Activated CD4-positive, alpha-beta memory T cell treated with anti-CD3 and anti-CD28 coated beads for 36 hours (primary cell): ENCODE measurements at regions not wholly inside any gene's neighbourhood (a gene's known extent, or its start where the extent isn't known, plus 50 kb on each side); places are given as distances from the start of the nearest gene placed in this dataset.

Source experiments
- CTCF ChIA-PET: fragments of 350-600 bp; sonication (Branson Sonifier 250); formaldehyde crosslinking; loops from one replicate; lab custom pipeline; 2021; ENCODE audit warnings: antibody characterized with exemption, inconsistent platforms; lab: Charles Lee
- POLR2A ChIA-PET: fragments of 350-600 bp; sonication (Branson Sonifier 250); formaldehyde crosslinking; loops from one replicate; lab custom pipeline; 2021; ENCODE audit warnings: antibody characterized with exemption; lab: Charles Lee
- DNase-seq: peaks from one replicate; pipeline ENCODE4 v3.0.0-alpha.2; 2020
- H3K27ac Mint-ChIP-seq: one replicate; pipeline ENCODE4 v1.8.0; 2021; ENCODE audit warnings: mixed read lengths
- H3K27me3 Mint-ChIP-seq: one replicate; pipeline ENCODE4 v1.8.0; 2021; ENCODE audit warnings: mixed read lengths
- H3K36me3 Mint-ChIP-seq: one replicate; pipeline ENCODE4 v1.8.0; 2021; ENCODE audit warnings: mixed read lengths
- H3K4me1 Mint-ChIP-seq: one replicate; pipeline ENCODE4 v1.8.0; 2021; ENCODE audit warnings: low read depth, mixed read lengths
- H3K4me3 Mint-ChIP-seq: one replicate; pipeline ENCODE4 v1.8.0; 2021; ENCODE audit warnings: mild to moderate bottlenecking, mixed read lengths
- H3K9me3 Mint-ChIP-seq: one replicate; pipeline ENCODE4 v1.8.0; 2021; ENCODE audit warnings: mixed read lengths
- intact Hi-C: fragments of 100-400 bp; cut with micrococcal nuclease; formaldehyde crosslinking; loops from one replicate; pipeline ENCODE4 v1.15.1; 2023

GRCh38 chr2:111219285-111219684 is 98.6 kb downstream of the BCL2L11 start:
- no peak overlapping the region for H3K27ac Mint-ChIP-seq
- H3K4me1 Mint-ChIP-seq, result no peaks in the 10 kb centered on the region
- no peak overlapping the region for H3K4me3 Mint-ChIP-seq
- peaks cover 13% of the 10 kb centered on the region for H3K36me3 Mint-ChIP-seq
- ChIA-PET POLR2A (no interaction called here), CTCF (no interaction called here)
- peaks cover 18% of the 10 kb centered on the region for H3K27me3 Mint-ChIP-seq
- intact Hi-C loops, result no loop called here
- peaks cover 10% of the 10 kb centered on the region for H3K9me3 Mint-ChIP-seq
- DNase-seq, result no peak

- ChIA-PET CTCF (interaction anchor here (0.6 kb wide), 1 partner anchor 9 kb away, joined by 3 read pairs; no protein-coding TSS in a partner anchor), POLR2A (no interaction called here)
- H3K27me3 Mint-ChIP-seq, result peaks cover 18% of the 10 kb centered on the region
- DNase-seq, result no peak
- H3K4me3 Mint-ChIP-seq, result no peak overlapping the region
- no peak overlapping the region for H3K27ac Mint-ChIP-seq
- intact Hi-C loops, result no loop called here
- no peaks in the 10 kb centered on the region for H3K4me1 Mint-ChIP-seq
- H3K9me3 Mint-ChIP-seq, result peaks cover 4% of the 10 kb centered on the region
- peaks cover 7% of the 10 kb centered on the region for H3K36me3 Mint-ChIP-seq
These were observed 99.2 kb downstream of the BCL2L11 start for GRCh38 chr2:111219734-111220505.

- Mint-ChIP-seq H3K4me1 (no peaks in the 10 kb centered on the region), H3K36me3 (peaks cover 4% of the 10 kb centered on the region), H3K27ac (no peak overlapping the region), H3K4me3 (no peak overlapping the region), H3K27me3 (peaks cover 25% of the 10 kb centered on the region), H3K9me3 (no peaks in the 10 kb centered on the region)
- ChIA-PET CTCF (interaction anchor here (0.6 to 1.1 kb wide), 2 partner anchors 10 to 59 kb away, joined by 3 read pairs; no protein-coding TSS in a partner anchor), POLR2A (no interaction called here)
- no peak for DNase-seq
- intact Hi-C loops, result no loop called here
These were observed 100.2 kb downstream of the BCL2L11 start for GRCh38 chr2:111220962-111221361.

GRCh38 chr2:111221701-111222100 is 101.0 kb downstream of the BCL2L11 start:
- DNase-seq, result no peak
- H3K36me3 Mint-ChIP-seq, result peaks cover 4% of the 10 kb centered on the region
- H3K27ac Mint-ChIP-seq, result no peak overlapping the region
- POLR2A ChIA-PET, result no interaction called here
- no peaks in the 10 kb centered on the region for H3K9me3 Mint-ChIP-seq
- CTCF ChIA-PET, result interaction anchor here (1.1 kb wide), 1 partner anchor 59 kb away, joined by 3 read pairs; no protein-coding TSS in a partner anchor
- intact Hi-C loops, result no loop called here
- peaks cover 25% of the 10 kb centered on the region for H3K27me3 Mint-ChIP-seq
- H3K4me1 Mint-ChIP-seq, result no peaks in the 10 kb centered on the region
- no peak overlapping the region for H3K4me3 Mint-ChIP-seq

GRCh38 chr2:111222204-111222866 is 101.6 kb downstream of the BCL2L11 start:
- no peak overlapping the region for H3K4me3 Mint-ChIP-seq
- H3K27ac Mint-ChIP-seq, result no peak overlapping the region
- no peaks in the 10 kb centered on the region for H3K9me3 Mint-ChIP-seq
- intact Hi-C loops, result no loop called here
- peaks cover 2% of the 10 kb centered on the region for H3K36me3 Mint-ChIP-seq
- POLR2A ChIA-PET, result no interaction called here
- no peak for DNase-seq
- no peaks in the 10 kb centered on the region for H3K4me1 Mint-ChIP-seq
- CTCF ChIA-PET, result no interaction called here
- peaks cover 25% of the 10 kb centered on the region for H3K27me3 Mint-ChIP-seq

- intact Hi-C loops, result no loop called here
- H3K4me3 Mint-ChIP-seq, result no peak overlapping the region
These were observed 105.1 kb downstream of the BCL2L11 start for GRCh38 chr2:111225856-111226255.

GRCh38 chr2:111226876-111227700 is 106.4 kb downstream of the BCL2L11 start:
- intact Hi-C loops, result no loop called here
- H3K27me3 Mint-ChIP-seq, result peaks cover 14% of the 10 kb centered on the region
- peaks cover 10% of the 10 kb centered on the region for H3K9me3 Mint-ChIP-seq
- H3K36me3 Mint-ChIP-seq, result peaks cover 5% of the 10 kb centered on the region
- DNase-seq, result no peak
- H3K27ac Mint-ChIP-seq, result no peak overlapping the region
- H3K4me1 Mint-ChIP-seq, result no peaks in the 10 kb centered on the region
- POLR2A ChIA-PET, result no interaction called here
- CTCF ChIA-PET, result no interaction called here
- H3K4me3 Mint-ChIP-seq, result no peak overlapping the region

More at GRCh38 chr2:111225856-111226255, 105.1 kb downstream of the BCL2L11 start:
- DNase-seq, result no peak
- peaks cover 5% of the 10 kb centered on the region for H3K36me3 Mint-ChIP-seq
- CTCF ChIA-PET, result no interaction called here
- H3K27me3 Mint-ChIP-seq, result peaks cover 18% of the 10 kb centered on the region
- H3K27ac Mint-ChIP-seq, result no peak overlapping the region
- H3K4me1 Mint-ChIP-seq, result no peaks in the 10 kb centered on the region
- peaks cover 4% of the 10 kb centered on the region for H3K9me3 Mint-ChIP-seq
- POLR2A ChIA-PET, result no interaction called here

GRCh38 chr2:111227716-111228141 is 107.0 kb downstream of the BCL2L11 start:
- no peaks in the 10 kb centered on the region for H3K4me1 Mint-ChIP-seq
- no peak for DNase-seq
- peaks cover 12% of the 10 kb centered on the region for H3K9me3 Mint-ChIP-seq
- CTCF ChIA-PET, result no interaction called here
- peaks cover 5% of the 10 kb centered on the region for H3K36me3 Mint-ChIP-seq
- POLR2A ChIA-PET, result no interaction called here
- no peak overlapping the region for H3K27ac Mint-ChIP-seq
- peaks cover 10% of the 10 kb centered on the region for H3K27me3 Mint-ChIP-seq
- intact Hi-C loops, result no loop called here
- no peak overlapping the region for H3K4me3 Mint-ChIP-seq

GRCh38 chr2:111231532-111232252 is 111.0 kb downstream of the BCL2L11 start:
- intact Hi-C loops, result no loop called here
- peaks cover 5% of the 10 kb centered on the region for H3K36me3 Mint-ChIP-seq
- no peak for DNase-seq
- no peak overlapping the region for H3K27ac Mint-ChIP-seq
- no peaks in the 10 kb centered on the region for H3K4me1 Mint-ChIP-seq
- H3K9me3 Mint-ChIP-seq, result peaks cover 12% of the 10 kb centered on the region
- CTCF ChIA-PET, result no interaction called here
- no peaks in the 10 kb centered on the region for H3K27me3 Mint-ChIP-seq
- POLR2A ChIA-PET, result no interaction called here
- H3K4me3 Mint-ChIP-seq, result no peak overlapping the region

GRCh38 chr2:111235192-111236015 is 114.7 kb downstream of the BCL2L11 start:
- DNase-seq, result no peak
- ChIA-PET CTCF (no interaction called here), POLR2A (interaction anchor here (0.6 kb wide), 1 partner anchor 229 kb away, joined by 3 read pairs; no protein-coding TSS in a partner anchor)
- H3K4me1 Mint-ChIP-seq, result no peaks in the 10 kb centered on the region
- H3K27ac Mint-ChIP-seq, result no peak overlapping the region
- peaks cover 8% of the 10 kb centered on the region for H3K9me3 Mint-ChIP-seq
- H3K36me3 Mint-ChIP-seq, result peaks cover 2% of the 10 kb centered on the region
- no peaks in the 10 kb centered on the region for H3K27me3 Mint-ChIP-seq
- no peak overlapping the region for H3K4me3 Mint-ChIP-seq
- intact Hi-C loops, result no loop called here

- Mint-ChIP-seq H3K27ac (no peak overlapping the region), H3K36me3 (peaks cover 2% of the 10 kb centered on the region), H3K27me3 (no peaks in the 10 kb centered on the region), H3K9me3 (peaks cover 8% of the 10 kb centered on the region), H3K4me3 (no peak overlapping the region), H3K4me1 (no peaks in the 10 kb centered on the region)
- POLR2A ChIA-PET, result interaction anchor here (0.6 kb wide), 1 partner anchor 230 kb away, joined by 3 read pairs; no protein-coding TSS in a partner anchor
- intact Hi-C loops, result no loop called here
- DNase-seq, result no peak
- CTCF ChIA-PET, result no interaction called here
These were observed 115.3 kb downstream of the BCL2L11 start for GRCh38 chr2:111236025-111236424.
